Smooth muscle cell (in vitro differentiated cells): ENCODE measurements at regions not wholly inside any gene's neighbourhood (a gene's known extent, or its start where the extent isn't known, plus 50 kb on each side); places are given as distances from the start of the nearest gene placed in this dataset.

Experiments
- DNase-seq: peaks from one replicate; lab custom pipeline; 2025; ENCODE audit not compliant: unreplicated experiment; lab: John Stamatoyannopoulos, UW
- H2AFZ ChIP-seq: fragments of 200-600 bp; sonication (generic); 2 replicates; pipeline ENCODE4 v1.6.0; 2016; ENCODE audit warnings: antibody characterized with exemption, low read depth, mild to moderate bottlenecking
- H3F3A ChIP-seq: fragments of 200-600 bp; sonication (generic); 2 replicates; pipeline ENCODE4 v1.6.0; 2017; ENCODE audit warnings: antibody characterized with exemption, low read depth
- H3K27ac ChIP-seq: fragments of 200-600 bp; sonication (generic); 2 replicates; pipeline ENCODE4 v1.5.1; 2016; ENCODE audit warnings: low read depth, mild to moderate bottlenecking
- H3K27me3 ChIP-seq: fragments of 200-600 bp; sonication (generic); 2 replicates; pipeline ENCODE4 v1.6.1; 2016; ENCODE audit warnings: low read depth, mild to moderate bottlenecking
- H3K36me3 ChIP-seq: fragments of 200-600 bp; sonication (generic); 2 replicates; pipeline ENCODE4 v1.5.1; 2016; ENCODE audit warnings: low read depth
- H3K4me1 ChIP-seq: fragments of 200-600 bp; sonication (generic); 2 replicates; pipeline ENCODE4 v1.5.1; 2016; ENCODE audit warnings: low read depth
- H3K4me2 ChIP-seq: fragments of 200-600 bp; sonication (generic); 2 replicates; pipeline ENCODE4 v1.6.0; 2016; ENCODE audit warnings: mild to moderate bottlenecking
- H3K4me3 ChIP-seq: fragments of 200-600 bp; sonication (generic); 2 replicates; pipeline ENCODE4 v1.5.1; 2016; ENCODE audit warnings: mild to moderate bottlenecking
- H3K79me2 ChIP-seq: fragments of 200-600 bp; sonication (generic); 2 replicates; pipeline ENCODE4 v1.6.0; 2016; ENCODE audit warnings: low read depth, mild to moderate bottlenecking
- H3K9ac ChIP-seq: fragments of 200-600 bp; sonication (generic); 2 replicates; pipeline ENCODE4 v1.6.0; 2016; ENCODE audit warnings: low read depth
- H3K9me3 ChIP-seq: fragments of 200-600 bp; sonication (generic); replicated peaks from 2 replicates; pipeline ENCODE4 v1.5.1; 2016; ENCODE audit warnings: low read depth
- H4K20me1 ChIP-seq: fragments of 200-600 bp; sonication (generic); 2 replicates; pipeline ENCODE4 v1.6.0; 2016; ENCODE audit warnings: low read depth
- WGBS: methylation state at CpG from one replicate; pipeline ENCODE4 v1.1.7; 2016; ENCODE audit warnings: low lambda C conversion rate; 5-methylcytosine and 5-hydroxymethylcytosine counted together
- TF ChIP-seq, protein P1 (sequence below): fragments of 200-600 bp; sonication (generic); IDR thresholded peaks from 2 replicates; pipeline ENCODE4 v1.5.1; 2017; ENCODE audit warnings: borderline replicate concordance, mild to moderate bottlenecking, antibody characterized with exemption; ENCODE audit not compliant: insufficient read depth, poor library complexity, severe bottlenecking

DNA sequence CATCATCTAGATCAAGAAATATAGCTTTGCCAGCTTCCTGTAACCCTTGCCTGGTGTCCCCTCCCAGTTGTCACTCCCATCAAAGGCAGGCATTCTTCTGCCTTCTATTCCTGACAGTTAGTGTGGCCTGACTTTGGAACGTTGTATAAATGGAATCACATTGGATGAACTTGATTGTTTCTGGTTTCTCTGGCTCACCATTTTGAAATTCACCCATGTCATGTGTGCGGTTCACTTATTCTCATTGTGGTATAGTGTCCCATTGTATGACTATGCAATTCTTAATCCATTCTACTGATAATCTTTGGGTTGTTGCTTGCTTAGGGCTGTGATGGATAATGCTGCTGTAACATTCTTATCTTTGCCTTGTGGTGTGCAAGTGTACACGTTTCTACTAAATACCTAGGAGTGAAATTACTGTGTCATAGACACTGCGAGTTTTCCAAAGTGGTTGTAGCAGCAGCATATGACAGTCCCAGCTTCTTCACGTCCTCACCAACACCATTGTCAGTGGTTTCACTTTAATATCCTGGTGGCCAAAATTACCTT lies 73.2 kb downstream of the VEGFA start:
- Histone ChIP-seq H3K36me3 (no peaks in the 10 kb centered on the region), H3K4me2 (no peak overlapping the region), H3K9ac (no peak overlapping the region), H2AFZ (no peak overlapping the region), H4K20me1 (no peaks in the 10 kb centered on the region), H3K4me3 (no peak overlapping the region), H3F3A (no peaks in the 10 kb centered on the region), H3K27ac (no peak overlapping the region), H3K9me3 (no peaks in the 10 kb centered on the region), H3K27me3 (no peaks in the 10 kb centered on the region), H3K79me2 (no peaks in the 10 kb centered on the region), H3K4me1 (peaks cover 7% of the 10 kb centered on the region)
- no peak for DNase-seq
- TF ChIP-seq, protein P1, sequence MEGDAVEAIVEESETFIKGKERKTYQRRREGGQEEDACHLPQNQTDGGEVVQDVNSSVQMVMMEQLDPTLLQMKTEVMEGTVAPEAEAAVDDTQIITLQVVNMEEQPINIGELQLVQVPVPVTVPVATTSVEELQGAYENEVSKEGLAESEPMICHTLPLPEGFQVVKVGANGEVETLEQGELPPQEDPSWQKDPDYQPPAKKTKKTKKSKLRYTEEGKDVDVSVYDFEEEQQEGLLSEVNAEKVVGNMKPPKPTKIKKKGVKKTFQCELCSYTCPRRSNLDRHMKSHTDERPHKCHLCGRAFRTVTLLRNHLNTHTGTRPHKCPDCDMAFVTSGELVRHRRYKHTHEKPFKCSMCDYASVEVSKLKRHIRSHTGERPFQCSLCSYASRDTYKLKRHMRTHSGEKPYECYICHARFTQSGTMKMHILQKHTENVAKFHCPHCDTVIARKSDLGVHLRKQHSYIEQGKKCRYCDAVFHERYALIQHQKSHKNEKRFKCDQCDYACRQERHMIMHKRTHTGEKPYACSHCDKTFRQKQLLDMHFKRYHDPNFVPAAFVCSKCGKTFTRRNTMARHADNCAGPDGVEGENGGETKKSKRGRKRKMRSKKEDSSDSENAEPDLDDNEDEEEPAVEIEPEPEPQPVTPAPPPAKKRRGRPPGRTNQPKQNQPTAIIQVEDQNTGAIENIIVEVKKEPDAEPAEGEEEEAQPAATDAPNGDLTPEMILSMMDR: no peak
- 69% methylated on average over 5 of the region's 5 CpGs for WGBS

DNA sequence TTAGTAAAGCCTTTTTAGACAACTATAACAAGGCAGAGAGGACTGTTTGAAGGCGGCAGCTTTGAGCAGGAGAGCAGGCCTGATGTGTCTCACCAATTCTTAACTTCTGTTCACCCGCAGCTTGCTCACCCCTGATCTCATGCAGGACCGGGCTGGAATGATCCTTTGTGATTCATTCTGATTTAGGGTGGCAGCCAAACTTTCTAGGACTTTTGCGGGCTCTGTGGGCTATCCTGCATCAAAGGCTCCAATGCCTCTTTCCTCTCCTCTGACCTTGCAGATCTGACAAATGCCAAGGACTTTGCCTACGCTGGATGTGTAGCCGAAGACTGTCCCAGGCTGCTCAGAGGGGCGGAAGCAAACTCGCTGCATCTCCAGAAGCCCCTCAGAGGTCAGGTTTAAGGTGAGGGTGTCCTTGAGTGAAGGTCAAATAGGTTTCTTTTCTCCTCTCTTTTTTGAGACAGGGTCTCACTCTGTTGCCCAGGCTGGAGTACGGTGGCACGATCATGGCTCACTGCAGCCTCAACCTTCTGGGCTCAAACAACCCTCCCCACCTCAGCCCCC lies 72.3 kb downstream of the VEGFA start:
- WGBS: 76% methylated on average over 10 of the region's 10 CpGs
- Histone ChIP-seq H3K4me3 (no peak overlapping the region), H3K79me2 (no peaks in the 10 kb centered on the region), H3F3A (no peaks in the 10 kb centered on the region), H3K27ac (no peak overlapping the region), H3K27me3 (no peaks in the 10 kb centered on the region), H3K4me2 (no peak overlapping the region), H2AFZ (no peak overlapping the region), H3K9me3 (no peaks in the 10 kb centered on the region), H3K36me3 (no peaks in the 10 kb centered on the region), H3K4me1 (peaks cover 16% of the 10 kb centered on the region), H3K9ac (no peak overlapping the region), H4K20me1 (no peaks in the 10 kb centered on the region)
- no peak for DNase-seq
- TF ChIP-seq, protein P1: no peak

DNA sequence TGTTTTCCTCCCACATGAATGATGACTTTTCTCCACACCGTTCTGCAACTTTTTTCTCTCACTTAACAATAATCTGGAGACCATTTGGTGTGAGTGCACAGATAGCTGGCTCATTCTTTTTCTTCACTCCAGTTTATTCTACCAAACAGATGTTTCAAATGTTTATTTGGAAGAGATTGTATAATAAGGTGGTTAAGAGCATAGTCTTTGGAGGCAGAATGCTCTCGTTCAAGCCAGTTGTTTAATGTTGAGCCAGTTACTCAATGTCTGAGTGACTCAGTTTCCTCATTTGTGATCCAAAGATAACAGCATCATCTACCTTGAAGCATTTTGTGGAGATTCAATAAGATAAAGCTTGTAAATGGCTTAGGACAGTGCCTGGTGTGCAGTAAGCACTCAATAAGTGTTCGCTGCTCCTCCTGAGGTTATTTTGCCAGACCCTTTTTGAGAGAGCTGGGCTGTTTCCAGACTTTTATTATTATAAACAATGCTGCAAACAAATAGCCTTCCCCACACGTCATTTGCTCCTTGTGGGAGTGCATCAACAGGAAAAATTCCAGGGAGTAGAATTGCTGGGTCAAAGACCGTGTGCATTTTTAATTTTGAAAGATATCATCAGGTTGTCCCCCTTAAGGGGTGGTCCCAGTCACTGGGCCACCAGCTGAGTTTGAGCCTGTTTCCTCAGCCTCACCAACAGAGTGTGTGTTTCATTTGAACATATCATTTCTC lies 70.6 kb downstream of the VEGFA start:
- no peak overlapping the region for H2AFZ ChIP-seq
- H3K4me1 ChIP-seq: peaks cover 27% of the 10 kb centered on the region
- TF ChIP-seq, protein P1: no peak
- no peak overlapping the region for H3K9ac ChIP-seq
- peak overlapping the region; percentile 5 for H3K27ac ChIP-seq
- H3F3A ChIP-seq: no peaks in the 10 kb centered on the region
- no peaks in the 10 kb centered on the region for H3K27me3 ChIP-seq
- H3K4me3 ChIP-seq: no peak overlapping the region
- H3K36me3 ChIP-seq: no peaks in the 10 kb centered on the region
- DNase-seq: no peak
- peak overlapping the region; percentile 1 for H3K4me2 ChIP-seq
- H3K9me3 ChIP-seq: no peaks in the 10 kb centered on the region
- 31% methylated on average over 5 of the region's 5 CpGs for WGBS
- no peaks in the 10 kb centered on the region for H3K79me2 ChIP-seq
- H4K20me1 ChIP-seq: no peaks in the 10 kb centered on the region
